GM21825 (cell line): ENCODE measurements at regions not wholly inside any gene's neighbourhood (a gene's known extent, or its start where the extent isn't known, plus 50 kb on each side); places are given as distances from the start of the nearest gene placed in this dataset.
"Not testable (repeated sequence)": the region's sequence is repeated elsewhere in the genome, so short reads cannot be mapped to it uniquely, and the experiment has no call there.

Experiments used
- ATAC-seq: cut with Tn5 transposase; IDR thresholded peaks from one replicate; pipeline ENCODE4 v1.9.1; 2021; ENCODE audit warnings: mild to moderate bottlenecking, moderate library complexity; ENCODE audit not compliant: unreplicated experiment

- no peak for ATAC-seq
Measured at GRCh38 chr20:12068121-12068520, 150.4 kb downstream of the BTBD3 start.

GRCh38 chr20:12069181-12069580 is 151.5 kb downstream of the BTBD3 start:
- ATAC-seq, result no peak

GRCh38 chr20:12072221-12072953 is 154.7 kb downstream of the BTBD3 start:
- no peak for ATAC-seq

- no peak for ATAC-seq
Measured at GRCh38 chr20:12072954-12073264, 155.2 kb downstream of the BTBD3 start.

GRCh38 chr20:12074111-12074655 is 156.5 kb downstream of the BTBD3 start:
- no peak for ATAC-seq

GRCh38 chr20:12076200-12076599 is 158.5 kb downstream of the BTBD3 start:
- no peak for ATAC-seq

- no peak for ATAC-seq
Measured at GRCh38 chr20:12077875-12078274, 160.2 kb downstream of the BTBD3 start.

GRCh38 chr20:12079490-12079889 is 161.8 kb downstream of the BTBD3 start:
- ATAC-seq, result no peak

- no peak for ATAC-seq
Measured at GRCh38 chr20:12083269-12083668, 165.6 kb downstream of the BTBD3 start.

GRCh38 chr20:12084482-12084881 is 166.8 kb downstream of the BTBD3 start:
- ATAC-seq, result no peak

GRCh38 chr20:12086359-12086758 is 168.7 kb downstream of the BTBD3 start:
- no peak for ATAC-seq

GRCh38 chr20:12090920-12091319 is 173.2 kb downstream of the BTBD3 start:
- no peak for ATAC-seq

- ATAC-seq, result no peak
Measured at GRCh38 chr20:12093057-12093796, 175.5 kb downstream of the BTBD3 start.

- not testable (repeated sequence) for ATAC-seq
Measured at GRCh38 chr20:12093797-12094190, 176.1 kb downstream of the BTBD3 start.

GRCh38 chr20:12095180-12095920 is 177.7 kb downstream of the BTBD3 start:
- ATAC-seq, result no peak

GRCh38 chr20:12098421-12098820 is 180.7 kb downstream of the BTBD3 start:
- ATAC-seq, result no peak

- ATAC-seq, result no peak
Measured at GRCh38 chr20:12108846-12109245, 191.2 kb downstream of the BTBD3 start.

- ATAC-seq, result no peak
Measured at GRCh38 chr20:12110274-12110673, 192.6 kb downstream of the BTBD3 start.

GRCh38 chr20:12110711-12111110 is 193.0 kb downstream of the BTBD3 start:
- ATAC-seq, result no peak

GRCh38 chr20:12111431-12112088 is 193.9 kb downstream of the BTBD3 start:
- no peak for ATAC-seq

- no peak for ATAC-seq
Measured at GRCh38 chr20:12112089-12112474, 194.4 kb downstream of the BTBD3 start.
